22Rv1 (cell line): ENCODE measurements at regions not wholly inside any gene's neighbourhood (a gene's known extent, or its start where the extent isn't known, plus 50 kb on each side); places are given as distances from the start of the nearest gene placed in this dataset.

Source experiments
- H3K27ac ChIP-seq: fragments of 450-650 bp; 2 replicates; pipeline ENCODE4 v1.5.1; 2017
- ZFX ChIP-seq: fragments of 450-650 bp; IDR thresholded peaks from 2 replicates; pipeline ENCODE4 v1.6.1; 2017; ENCODE audit warnings: antibody characterized with exemption, borderline replicate concordance
- TF ChIP-seq, protein P1 (sequence below): fragments of 450-650 bp; IDR thresholded peaks from 2 replicates; pipeline ENCODE4 v1.5.1; 2017; ENCODE audit warnings: mild to moderate bottlenecking

GRCh38 chr2:103512442-103512841, 750.6 kb downstream of the TMEM182 start:
- H3K27ac ChIP-seq = no peak overlapping the region
- no peak for TF ChIP-seq ZFX
- TF ChIP-seq, protein P1, sequence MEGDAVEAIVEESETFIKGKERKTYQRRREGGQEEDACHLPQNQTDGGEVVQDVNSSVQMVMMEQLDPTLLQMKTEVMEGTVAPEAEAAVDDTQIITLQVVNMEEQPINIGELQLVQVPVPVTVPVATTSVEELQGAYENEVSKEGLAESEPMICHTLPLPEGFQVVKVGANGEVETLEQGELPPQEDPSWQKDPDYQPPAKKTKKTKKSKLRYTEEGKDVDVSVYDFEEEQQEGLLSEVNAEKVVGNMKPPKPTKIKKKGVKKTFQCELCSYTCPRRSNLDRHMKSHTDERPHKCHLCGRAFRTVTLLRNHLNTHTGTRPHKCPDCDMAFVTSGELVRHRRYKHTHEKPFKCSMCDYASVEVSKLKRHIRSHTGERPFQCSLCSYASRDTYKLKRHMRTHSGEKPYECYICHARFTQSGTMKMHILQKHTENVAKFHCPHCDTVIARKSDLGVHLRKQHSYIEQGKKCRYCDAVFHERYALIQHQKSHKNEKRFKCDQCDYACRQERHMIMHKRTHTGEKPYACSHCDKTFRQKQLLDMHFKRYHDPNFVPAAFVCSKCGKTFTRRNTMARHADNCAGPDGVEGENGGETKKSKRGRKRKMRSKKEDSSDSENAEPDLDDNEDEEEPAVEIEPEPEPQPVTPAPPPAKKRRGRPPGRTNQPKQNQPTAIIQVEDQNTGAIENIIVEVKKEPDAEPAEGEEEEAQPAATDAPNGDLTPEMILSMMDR = no peak

DNA sequence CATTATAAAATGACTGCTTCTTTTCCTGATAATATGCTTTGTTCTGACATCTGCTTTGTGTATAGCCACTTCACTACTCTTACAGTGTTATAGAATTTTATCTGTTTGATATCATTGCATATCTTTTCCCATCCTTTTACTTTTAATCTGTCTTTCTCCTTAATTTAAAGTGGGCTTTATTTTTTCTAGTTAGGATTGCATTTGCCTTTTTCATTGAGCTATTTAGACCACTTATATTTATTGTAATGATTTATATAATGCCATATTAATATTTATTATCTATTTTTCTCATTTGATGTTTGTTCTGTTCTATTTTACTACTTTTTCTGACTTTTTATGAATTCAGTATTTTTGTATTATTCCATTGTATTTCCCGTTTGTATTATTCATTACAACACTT, 758.7 kb downstream of the TMEM182 start:
- no peak overlapping the region for H3K27ac ChIP-seq
- TF ChIP-seq ZFX = no peak
- TF ChIP-seq, protein P1 = no peak

DNA sequence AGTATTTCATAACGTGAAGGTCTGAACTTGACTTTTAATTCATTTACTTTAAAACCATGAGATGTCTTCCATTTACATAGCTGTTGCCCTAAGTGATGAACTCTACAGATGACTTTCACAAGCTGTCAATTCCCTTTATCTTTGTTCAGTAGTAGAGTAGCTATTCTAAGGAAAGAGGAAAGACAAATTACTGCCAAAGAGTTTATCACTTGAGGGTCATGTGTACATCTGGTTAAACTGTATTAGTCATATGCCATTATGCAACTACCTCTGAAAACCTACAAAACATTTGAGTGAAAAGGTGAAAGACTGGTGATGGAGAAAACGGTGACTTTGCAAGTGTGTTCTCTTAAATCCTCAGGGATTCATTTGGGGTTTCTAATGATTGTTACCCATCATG, 763.9 kb downstream of the TMEM182 start:
- TF ChIP-seq, protein P1 = no peak
- TF ChIP-seq ZFX = no peak

GRCh38 chr2:103526757-103527156, 764.9 kb downstream of the TMEM182 start:
- TF ChIP-seq, protein P1 = no peak
- TF ChIP-seq ZFX = no peak
- H3K27ac ChIP-seq = no peak overlapping the region

More for the DNA sequence above, 763.9 kb downstream of the TMEM182 start:
- H3K27ac ChIP-seq = no peak overlapping the region

DNA sequence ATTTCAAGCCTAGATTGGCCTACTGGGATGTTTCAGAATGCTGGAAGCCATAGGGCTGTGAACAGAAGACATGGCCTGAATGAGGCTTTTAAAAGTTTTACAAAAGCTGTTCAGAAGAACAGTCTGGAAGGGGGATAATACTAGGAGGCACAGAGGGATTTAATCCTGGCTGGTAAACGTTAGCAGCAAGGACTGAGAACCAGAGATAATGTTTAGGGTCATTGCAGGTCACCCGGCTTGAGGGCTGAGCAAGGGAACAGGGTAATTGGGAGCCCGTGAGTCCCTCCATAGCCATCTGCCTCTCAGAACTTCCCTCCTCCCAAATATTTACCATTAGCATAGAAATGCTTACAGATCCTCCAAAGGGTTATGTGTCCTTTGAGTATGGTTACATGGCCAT, 765.4 kb downstream of the TMEM182 start:
- no peak for TF ChIP-seq ZFX
- TF ChIP-seq, protein P1 = no peak
- H3K27ac ChIP-seq = no peak overlapping the region

GRCh38 chr2:103529798-103530502, 768.1 kb downstream of the TMEM182 start:
- no peak overlapping the region for H3K27ac ChIP-seq

DNA sequence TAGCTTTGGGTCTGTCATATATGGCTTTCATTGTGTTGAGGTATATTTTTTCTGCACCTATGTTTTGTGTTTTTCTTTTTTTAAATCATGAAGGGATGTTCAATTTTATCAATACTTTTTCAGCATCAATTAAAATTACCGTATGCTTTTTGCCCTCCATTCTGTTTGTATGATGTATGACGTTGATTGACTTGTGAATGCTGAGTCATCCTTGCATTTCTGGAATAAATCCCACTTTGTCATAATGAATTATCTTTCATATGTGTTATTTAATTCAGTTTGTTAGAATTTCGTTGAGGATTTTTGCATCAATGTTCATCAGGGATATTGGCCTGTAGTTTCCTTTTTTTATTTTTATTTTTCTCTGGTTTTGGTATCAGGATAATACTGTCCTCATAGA, 790.9 kb downstream of the TMEM182 start:
- TF ChIP-seq ZFX = no peak
- no peak overlapping the region for H3K27ac ChIP-seq

More at GRCh38 chr2:103529798-103530502, 768.1 kb downstream of the TMEM182 start:
- TF ChIP-seq ZFX = no peak
- TF ChIP-seq, protein P1 = no peak
